ENCODE measurements at regions not wholly inside any gene's neighbourhood (a gene's known extent, or its start where the extent isn't known, plus 50 kb on each side); places are given as distances from the start of the nearest gene placed in this dataset.

GRCh38 chr4:182192511-182193181 is 50.6 kb upstream of the TENM3 start:
- DNase-seq (ENCODE audit: low read depth) = no peak

- no peak for DNase-seq (ENCODE audit: low read depth)
Measured at GRCh38 chr4:182193311-182193710, 49.9 kb upstream of the TENM3 start.
